CD1c-positive myeloid dendritic cell (primary cell): ENCODE measurements at regions not wholly inside any gene's neighbourhood (a gene's known extent, or its start where the extent isn't known, plus 50 kb on each side); places are given as distances from the start of the nearest gene placed in this dataset.
A peak's percentile ranks its signal among the peaks of the same experiment; 100 is the strongest.

ENCODE experiments used
- DNase-seq: peaks from one replicate; pipeline ENCODE4 v3.0.0-alpha.2; 2016; ENCODE audit errors: extremely low spot score

DNA sequence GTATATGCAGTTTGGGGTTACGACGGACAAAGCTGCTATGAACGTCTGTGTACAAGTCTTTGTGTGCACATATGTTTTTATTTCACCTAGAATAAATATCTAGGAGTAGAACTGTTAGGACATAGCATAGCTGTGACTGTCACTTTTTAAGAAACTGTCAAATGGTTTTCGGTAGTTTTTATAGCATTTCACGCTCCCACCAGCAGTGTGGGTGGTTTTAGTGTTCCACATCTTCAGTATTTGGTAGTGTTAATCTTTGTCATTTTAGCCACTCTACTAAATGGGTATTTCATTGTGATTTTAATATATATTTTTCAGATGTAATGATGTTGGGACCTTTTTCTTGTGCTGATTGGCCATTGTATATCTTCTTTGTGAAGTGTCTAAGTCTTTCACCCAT lies 109.1 kb upstream of the BCAT1 start:
- DNase-seq: no peak

DNA sequence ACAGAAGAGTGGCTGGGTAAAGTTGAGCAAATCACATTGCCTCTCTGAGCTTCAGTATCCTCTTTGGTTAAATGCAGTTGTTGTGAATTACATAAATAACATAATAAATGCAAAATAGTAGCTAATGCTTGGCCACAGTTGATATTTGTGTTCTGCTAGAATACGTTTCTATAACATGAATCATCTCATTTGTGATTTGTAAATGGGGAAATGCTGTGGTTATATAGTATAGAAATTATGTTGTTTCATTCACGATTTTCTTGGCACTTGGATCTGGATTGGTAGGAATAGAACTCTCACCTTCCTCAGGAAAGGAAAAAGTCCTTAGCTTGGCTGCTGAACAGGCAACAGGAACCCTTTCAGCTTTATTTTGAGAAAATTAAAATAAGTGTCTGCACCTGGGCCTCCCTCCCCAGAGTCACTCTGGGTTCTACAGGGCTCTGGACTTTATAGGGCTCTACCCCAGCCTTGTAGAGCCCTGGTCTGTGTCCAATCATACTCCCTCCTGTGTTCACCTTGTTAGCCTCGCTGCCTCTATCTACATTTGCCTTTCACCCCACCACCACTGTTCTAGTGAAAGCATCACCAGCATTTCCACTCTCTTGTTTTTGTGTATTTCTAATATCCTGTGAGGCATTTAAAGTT lies 107.7 kb upstream of the BCAT1 start:
- DNase-seq: peak; percentile 32

DNA sequence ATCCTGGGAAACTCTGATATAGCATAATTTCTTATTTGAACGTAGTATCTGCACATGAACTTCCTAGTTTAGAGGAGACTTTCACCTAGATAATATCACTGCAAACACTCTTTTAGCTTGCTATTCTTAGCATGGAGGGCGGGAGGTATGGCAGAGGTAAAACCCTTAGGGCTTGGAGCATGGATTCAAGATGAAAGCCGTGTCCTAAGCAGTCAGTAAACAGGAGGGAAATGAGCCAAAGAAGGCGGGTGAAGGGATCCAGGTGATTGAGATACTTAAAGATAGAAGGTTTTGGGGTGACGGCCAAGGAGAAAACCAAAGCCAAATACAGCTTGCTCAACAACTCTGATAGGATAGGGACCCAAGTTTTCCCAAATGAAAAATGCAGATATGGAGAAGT lies 107.1 kb upstream of the BCAT1 start:
- peak; percentile 11 for DNase-seq

DNA sequence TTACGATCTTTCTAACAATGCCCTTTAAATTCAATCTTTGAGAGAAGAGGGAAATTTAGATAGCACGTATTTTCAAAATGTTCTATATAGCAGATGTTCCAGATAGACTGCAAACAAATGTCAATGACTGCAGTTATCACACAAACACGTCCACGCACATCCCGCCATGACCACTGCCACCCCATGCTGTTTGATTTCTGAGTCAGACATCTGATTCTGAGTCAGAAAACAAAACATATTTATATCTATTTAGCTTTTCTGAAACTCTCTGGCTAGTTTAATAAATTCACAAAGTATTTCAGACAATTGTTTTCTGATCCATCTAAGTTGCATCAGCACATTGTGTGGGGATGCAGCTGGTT lies 105.9 kb upstream of the BCAT1 start:
- peak; percentile 39 for DNase-seq

DNA sequence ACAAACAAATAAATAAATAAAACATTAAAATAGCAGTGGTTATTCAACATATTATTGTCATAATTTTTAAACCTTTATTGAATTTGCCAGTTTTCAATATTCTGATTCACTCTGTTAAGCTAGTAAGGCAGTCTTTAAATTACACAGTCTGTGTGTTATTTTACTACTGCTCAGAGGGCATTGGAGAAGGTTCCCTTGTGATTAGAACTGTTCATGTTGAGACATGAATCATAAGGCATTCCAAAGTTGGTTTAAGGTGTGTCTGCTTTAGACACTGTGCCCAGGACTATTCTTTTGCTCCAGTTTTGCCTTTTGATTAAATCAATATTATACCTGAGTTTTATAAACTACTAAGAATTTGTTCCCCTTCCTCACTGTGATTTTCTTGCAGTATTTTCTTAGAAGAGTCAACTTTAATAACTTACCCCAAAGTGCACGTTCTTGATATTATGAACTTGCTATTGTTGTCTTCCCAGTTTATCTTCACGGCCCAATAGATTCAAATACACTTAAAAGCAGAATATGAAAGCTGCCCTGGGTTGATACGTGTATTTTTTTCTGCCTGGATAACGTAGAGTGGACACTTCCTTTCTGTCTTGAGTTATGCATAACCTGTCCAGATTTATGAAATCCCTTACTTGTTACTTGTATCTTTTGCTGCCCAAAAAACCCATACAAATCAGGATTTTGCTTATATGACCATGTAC lies 105.3 kb upstream of the BCAT1 start:
- DNase-seq: peak; percentile 19

DNA sequence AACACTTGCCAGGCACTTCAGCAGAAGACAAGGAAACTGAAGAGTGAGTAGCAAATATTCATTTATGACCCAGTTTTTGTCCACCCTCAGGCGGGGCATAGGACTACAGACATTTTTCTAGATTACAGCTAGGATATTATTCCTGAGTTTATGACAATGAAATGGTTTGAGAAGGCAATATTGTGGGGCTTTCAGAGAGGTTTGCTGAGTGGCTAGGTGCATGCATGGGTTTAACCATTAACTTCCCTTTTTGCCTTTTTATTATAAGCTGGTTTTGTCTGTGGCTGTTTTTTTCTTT lies 104.0 kb upstream of the BCAT1 start:
- DNase-seq: no peak

DNA sequence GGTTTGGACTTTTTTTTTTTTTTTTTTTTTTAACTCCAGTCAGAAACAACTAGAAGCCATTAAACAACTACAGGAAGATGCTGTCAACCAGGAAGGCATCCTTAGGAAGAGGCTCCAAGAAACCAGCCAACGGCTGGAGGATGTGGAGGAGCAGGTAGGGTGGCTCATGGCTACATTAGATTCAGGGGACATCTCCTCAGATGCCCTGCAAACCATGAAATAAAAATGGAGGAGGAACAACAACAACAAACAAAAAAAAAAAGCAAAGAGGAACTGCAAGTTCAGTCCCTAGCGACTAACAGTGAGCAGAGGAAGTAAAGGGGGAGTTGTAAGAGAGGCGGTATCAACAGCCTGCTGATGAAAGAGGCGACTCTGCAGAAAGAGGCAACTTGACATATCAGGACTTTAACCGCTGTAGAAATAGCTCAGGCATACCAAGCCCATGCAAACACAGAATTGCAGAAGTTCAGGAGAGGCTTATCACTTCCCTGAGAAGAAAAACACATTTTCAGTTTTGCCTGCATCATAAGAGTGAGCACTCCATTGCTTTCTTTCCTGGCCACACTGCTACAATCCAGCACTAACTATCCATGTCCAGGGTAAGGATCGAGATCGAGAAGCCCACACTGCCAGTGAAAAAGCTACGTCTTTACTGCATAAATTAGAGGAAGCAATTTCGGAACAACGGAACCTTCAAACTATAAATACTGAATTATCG lies 103.5 kb upstream of the BCAT1 start:
- peak; percentile 95 for DNase-seq

DNA sequence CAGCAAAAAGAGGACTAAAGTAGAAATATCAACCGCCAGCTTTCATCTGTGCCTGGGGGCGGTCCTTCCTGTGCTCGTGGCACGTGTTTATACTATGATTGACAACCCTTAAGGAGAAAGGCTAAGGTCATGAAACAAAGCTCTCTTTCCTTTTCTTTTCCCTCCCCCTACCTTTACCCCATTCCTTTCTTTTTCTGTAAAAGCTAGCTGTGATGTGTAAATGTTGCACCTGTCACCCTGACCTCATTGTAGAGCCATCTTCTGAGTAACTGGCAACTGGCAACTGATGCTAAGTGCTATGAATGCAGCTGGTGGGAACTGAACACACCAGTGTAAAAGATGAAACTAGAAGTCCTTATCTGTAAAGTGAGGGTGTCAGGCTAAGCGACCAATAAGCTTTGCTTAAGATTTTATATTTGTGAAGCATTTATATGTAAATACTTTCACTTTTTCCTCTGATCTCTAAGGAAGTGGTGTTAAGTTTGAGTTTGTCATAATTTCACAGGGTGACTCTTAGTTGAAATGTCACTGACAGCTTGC lies 102.8 kb upstream of the BCAT1 start:
- DNase-seq: peak; percentile 82

DNA sequence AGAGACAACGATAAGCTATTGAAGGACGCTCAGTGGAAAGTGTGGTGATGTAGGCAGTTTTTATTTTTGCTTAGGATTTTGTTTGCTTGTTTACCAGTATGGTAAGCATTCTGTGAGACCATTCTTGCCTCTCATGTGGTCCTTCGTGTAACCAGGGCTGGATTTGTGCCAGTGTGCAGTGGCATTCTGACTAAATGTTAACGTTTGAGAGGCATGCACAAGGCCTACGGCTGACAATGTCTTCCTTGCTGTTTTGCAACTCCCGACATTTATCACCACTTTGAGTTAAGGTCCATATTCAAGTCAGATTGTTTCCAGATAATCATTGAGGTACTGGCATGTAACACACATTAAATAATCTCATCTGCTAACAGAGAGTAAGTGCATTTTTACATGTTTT lies 102.3 kb upstream of the BCAT1 start:
- peak; percentile 31 for DNase-seq

DNA sequence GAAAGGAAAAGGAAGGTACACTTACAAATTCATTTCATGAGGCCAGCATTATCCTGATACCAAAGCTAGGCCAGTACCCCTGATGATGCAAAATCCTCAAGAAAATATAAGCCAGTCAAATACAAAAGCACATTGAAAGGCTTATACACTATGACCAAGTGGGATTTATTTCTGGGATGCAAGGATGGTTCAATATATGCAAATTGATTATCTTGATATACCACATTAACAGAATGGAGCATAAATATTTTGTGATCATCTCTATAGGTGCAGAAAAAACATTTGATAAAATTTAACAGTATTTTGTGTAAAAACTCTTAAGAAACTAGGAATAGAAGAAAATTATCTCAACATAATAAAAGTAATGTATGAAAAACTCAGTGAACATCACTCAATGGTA lies 97.0 kb upstream of the BCAT1 start:
- DNase-seq: no peak

DNA sequence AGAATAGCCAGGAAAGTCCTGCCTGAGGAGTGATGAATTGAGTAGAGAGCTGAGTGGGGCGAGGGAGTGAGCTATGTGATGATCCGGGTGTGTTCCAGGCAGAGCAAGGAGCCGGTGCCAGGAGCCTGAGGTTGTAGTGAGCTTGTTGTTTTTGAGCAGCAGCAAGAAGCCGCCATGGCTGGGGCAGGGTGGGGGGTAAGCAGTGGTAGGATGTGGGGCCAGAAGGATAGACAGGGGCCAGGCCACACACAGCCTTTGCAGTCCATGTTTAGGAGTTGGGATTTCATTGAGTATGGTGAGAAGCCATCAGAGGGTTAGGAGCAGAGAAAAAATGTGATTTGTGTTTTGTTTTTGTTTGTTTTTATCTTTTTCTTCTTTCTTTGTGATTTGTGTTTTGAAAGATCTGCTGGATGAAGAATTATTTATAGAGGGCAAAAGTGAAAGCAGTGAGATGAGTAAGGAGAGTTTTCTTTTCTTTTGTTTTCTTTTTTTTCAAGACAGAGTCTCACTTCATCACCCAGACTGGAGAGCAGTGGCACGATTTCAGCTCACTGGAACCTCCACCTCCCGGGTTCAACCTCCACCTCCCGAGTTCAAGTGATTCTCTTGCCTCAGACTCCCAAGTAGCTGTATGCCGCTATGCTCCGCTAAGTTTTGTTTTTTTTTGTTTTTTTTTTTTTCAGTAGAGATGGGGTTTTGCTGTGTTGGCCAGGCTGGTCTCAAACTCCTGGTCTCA lies 92.3 kb upstream of the BCAT1 start:
- no peak for DNase-seq

DNA sequence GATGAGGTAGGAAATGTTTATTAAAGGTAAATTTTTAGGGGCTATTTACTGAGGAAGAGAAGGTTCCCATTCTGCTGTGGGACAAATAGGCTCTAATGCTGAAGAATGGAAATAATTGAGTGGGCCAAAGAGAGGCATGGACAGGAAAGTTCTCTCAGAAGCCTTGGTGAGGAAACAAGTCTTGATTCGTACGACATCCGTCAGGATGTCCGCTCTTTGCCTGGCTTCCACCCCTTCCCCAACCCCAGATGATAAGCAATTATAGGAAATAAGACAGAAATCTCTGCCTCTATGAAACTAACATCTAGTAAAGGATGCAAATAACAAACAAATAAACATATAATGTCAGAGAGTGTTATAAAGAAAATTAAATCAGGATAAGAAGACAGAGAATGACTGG lies 91.7 kb upstream of the BCAT1 start:
- DNase-seq: no peak

DNA sequence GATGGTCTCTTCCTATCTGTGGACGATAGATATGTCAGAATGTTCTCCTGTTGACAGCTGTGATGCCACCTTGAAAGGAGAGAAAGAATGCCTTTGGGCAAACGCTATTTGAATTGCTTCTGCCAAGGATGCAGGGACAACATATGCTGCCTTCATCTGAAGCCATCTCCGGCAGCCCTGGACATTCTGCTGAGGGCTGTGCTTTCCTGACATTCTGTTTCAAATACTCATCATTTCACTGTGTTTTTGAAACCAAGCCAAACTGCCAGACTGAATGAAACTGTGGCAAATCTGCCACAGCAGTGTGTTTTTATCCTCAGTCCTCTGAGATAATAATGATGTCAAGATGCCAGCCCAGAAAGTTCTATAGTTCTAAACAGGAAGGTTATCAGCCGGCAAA lies 85.8 kb upstream of the BCAT1 start:
- DNase-seq: no peak

DNA sequence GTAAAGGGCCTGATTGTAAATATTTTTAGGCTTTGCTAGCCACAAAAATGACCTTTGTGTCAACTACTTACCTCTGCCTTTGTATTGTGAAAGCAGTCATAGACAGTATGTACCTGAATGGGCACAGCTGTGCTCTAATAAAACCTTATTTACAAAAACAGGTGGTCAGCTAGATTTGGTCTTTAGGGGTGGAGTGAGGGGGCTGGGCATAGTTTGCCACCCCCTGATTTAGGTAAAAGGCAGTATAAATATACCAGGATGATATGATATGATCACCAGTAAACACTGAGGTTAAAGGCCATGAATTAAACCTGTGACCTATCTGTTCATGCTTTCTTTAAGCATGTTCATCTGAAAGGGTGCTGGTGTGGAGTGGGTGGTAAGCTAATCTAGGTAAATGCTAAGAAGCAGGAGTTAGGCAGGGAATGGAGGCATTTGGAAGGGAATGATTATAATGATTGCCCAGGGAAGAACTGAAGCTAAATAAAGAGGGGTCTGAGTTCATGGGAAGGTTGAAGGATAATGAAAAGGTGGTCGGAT lies 77.1 kb upstream of the BCAT1 start:
- no peak for DNase-seq

DNA sequence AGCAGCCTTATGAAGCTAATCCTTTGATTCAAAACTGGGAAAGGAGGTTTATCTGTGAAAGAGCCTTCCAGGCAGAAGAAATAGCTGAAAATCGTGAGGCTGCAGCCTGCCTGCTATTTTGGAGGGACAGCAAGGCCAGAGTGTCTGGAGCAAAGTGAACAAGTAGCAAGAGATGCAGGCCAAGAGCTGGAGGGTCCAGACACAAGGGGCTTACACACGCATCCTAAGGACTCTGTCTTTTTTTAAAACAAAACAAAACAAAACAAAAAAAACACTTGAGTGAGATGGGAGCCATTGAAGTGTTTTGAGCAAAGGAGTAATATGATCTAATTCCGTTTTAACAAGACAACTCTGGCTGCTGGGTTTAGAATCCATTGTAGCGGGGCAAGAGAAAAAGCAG lies 76.4 kb upstream of the BCAT1 start:
- DNase-seq: no peak

DNA sequence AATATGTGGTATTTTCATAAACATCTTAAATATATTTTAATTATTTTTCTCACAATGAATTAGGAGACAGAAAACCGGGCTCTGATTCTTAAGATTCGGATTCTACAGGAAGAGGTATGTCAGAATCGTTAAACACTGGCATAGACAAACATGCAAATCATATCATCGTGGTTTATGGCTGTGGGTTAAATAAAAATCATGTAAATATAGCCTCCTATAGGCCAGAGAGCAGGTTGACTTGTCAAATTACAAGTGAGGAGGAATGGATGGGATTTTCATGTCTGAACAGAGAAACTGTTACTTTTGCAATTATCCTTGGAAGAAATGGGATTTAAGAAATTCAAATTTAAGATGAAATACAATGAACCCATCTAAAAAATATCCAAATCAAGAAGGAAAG lies 74.9 kb upstream of the BCAT1 start:
- no peak for DNase-seq

DNA sequence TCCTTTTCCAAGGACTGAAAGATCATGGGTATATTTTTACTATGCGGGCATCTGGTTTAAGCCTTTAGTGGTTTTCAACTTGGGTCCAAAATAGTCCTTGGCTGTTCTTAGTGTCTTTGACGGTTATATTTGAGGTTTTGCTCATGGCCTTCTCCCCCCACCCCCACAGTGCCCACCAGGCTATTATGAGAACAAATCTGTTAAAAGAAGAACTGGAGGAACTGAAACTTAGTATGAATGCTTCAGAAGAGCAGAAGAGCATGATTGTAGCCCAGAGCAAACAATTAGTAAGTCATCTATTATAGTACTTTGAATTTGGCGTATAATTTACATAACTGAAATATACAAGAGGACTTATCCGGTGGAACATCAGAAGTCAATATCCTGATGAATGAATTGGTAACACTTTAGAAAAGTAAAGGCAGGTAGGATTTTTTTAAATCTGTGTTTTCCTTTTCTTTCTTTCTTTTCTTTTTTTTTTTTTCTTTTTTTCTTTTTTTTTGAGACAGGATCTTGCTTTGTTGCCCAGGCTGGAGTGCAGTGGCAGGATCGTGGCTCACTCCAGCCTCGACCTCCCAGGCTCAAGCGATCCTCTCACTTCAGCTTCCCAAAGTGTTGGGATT lies 71.8 kb upstream of the BCAT1 start:
- DNase-seq: peak; percentile 5

DNA sequence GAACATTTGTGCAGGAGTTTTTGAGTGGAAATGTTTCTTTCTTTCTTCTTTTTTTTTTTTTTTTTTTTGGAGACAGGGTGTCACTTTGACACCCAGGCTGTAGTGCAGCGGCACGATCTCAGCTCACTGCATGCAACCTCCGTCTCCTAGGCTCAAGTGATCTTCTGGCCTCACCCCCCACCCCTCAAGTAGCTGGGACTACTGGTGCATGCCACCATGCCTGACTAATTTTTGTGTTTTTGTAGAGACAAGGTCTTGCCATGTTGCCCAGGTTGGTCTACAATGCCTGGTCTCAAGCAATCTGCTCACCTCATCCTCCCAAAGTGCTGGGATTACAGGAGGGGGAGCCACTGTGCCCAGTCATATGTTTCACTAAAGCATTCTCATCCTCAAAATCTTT lies 69.2 kb upstream of the BCAT1 start:
- no peak for DNase-seq

DNA sequence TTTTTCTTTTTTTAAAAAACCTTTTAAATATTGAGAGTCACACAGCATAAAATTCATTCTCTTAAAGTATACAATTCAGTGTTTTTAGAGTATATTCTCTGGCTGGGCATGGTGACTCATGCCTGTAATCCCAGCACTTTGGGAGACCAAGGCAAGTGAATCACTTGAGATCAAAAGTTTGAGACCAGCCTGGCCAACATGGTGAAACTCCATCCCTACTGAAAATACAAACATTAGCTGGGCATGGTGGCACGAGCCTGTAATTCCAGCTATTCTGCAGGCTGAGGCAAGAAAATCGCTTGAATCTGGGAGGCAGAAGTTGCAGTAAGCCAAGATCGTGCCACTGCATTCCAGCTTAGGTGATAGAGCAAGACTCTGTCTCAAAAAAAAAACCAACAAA lies 68.4 kb upstream of the BCAT1 start:
- DNase-seq: no peak

DNA sequence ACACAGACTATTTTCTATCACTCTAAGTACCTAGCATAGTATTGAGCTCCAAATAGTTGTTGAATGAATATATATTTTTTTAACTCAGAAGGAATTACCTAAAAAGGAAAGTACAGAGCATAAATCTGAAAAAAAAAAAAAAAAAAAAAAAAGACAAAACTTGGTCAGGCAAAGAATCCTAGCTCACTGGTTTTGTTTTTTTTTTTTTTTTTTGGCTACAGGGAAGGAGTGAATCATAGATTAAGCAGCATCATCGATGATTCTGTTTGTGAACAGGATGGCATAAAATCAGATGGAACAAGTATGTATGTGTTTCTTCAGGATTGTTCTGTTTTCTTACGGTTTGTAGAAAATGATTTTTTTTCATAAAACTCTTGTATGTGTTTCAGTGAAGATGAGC lies 66.1 kb upstream of the BCAT1 start:
- DNase-seq: no peak

DNA sequence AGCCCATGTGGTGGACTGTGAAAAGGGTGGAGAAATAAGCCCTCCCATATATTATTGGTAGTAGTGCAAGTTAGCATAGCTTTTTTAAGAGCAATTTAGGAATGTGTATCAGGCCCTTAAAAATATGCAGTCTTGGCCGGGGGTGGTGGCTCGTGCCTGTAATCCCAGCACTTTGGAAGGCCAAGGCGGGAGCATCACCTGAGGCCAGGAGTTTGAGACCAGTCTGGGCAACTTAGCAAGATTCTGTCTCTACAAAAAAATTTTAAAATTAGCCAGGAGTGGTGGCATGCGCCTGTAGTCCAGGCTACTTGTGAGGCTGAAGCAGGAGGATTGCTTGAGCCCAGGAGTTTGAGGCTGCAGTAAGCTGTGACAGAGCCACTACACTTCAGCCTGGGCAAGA lies 64.2 kb upstream of the BCAT1 start:
- DNase-seq: no peak
